Suprapubic skin (tissue), 4 donors: ENCODE measurements at regions not wholly inside any gene's neighbourhood (a gene's known extent, or its start where the extent isn't known, plus 50 kb on each side); places are given as distances from the start of the nearest gene placed in this dataset.

Source experiments
- DNase-seq, 2 donors: peaks; one replicate each; pipeline ENCODE4 v3.0.0-alpha.2; 2019; ENCODE audit warnings: low spot score in 2 of 2
- H3K27ac ChIP-seq: fragments of 200-600 bp; sonication (generic); one replicate; pipeline ENCODE4 v1.5.1; 2019
- H3K27me3 ChIP-seq: fragments of 200-600 bp; sonication (generic); one replicate; pipeline ENCODE4 v1.5.1; 2019
- H3K36me3 ChIP-seq: fragments of 200-600 bp; sonication (generic); one replicate; pipeline ENCODE4 v1.5.1; 2019
- H3K4me1 ChIP-seq: fragments of 200-600 bp; sonication (generic); one replicate; pipeline ENCODE4 v1.5.1; 2019
- H3K4me3 ChIP-seq: fragments of 200-600 bp; sonication (generic); one replicate; pipeline ENCODE4 v1.5.1; 2019; ENCODE audit warnings: mild to moderate bottlenecking
- H3K9me3 ChIP-seq: fragments of 200-600 bp; sonication (generic); one replicate; pipeline ENCODE4 v1.5.1; 2019
- CTCF ChIP-seq, 2 donors: fragments of 200-600 bp in 1 of 2; fragments of 450-650 bp in 1 of 2; sonication (generic) in 1 of 2; IDR thresholded peaks; one replicate each; pipeline ENCODE4 v1.5.1; 2016 to 2019; ENCODE audit warnings: antibody characterized with exemption in 2 of 2, mild to moderate bottlenecking in 1 of 2, moderate library complexity in 1 of 2
- EP300 ChIP-seq: sonication (generic); formaldehyde crosslinking; IDR thresholded peaks from one replicate; pipeline ENCODE4 v1.6.1; 2017; ENCODE audit warnings: antibody characterized with exemption
- POLR2A ChIP-seq, 2 donors: fragments of 450-650 bp; IDR thresholded peaks; one replicate each; pipeline ENCODE4 v1.6.1; 2017; ENCODE audit warnings: antibody characterized with exemption in 2 of 2, mild to moderate bottlenecking in 2 of 2, moderate library complexity in 2 of 2
- POLR2AphosphoS5 ChIP-seq, 3 donors: sonication (generic); formaldehyde crosslinking; IDR thresholded peaks; one replicate each; pipeline ENCODE4 v1.6.1; 2017; ENCODE audit warnings: antibody characterized with exemption in 3 of 3
- WGBS: methylation state at CpG from one replicate; pipeline ENCODE4 v1.1.5; 2018; 5-methylcytosine and 5-hydroxymethylcytosine counted together

- no peaks in the 10 kb centered on the region for H3K36me3 ChIP-seq
- H3K27me3 ChIP-seq: no peaks in the 10 kb centered on the region
- no peak for DNase-seq
- WGBS: 89% methylated on average over 7 of the region's 7 CpGs
- H3K4me3 ChIP-seq: no peak overlapping the region
- TF ChIP-seq CTCF (IDR thresholded peaks at IDR 0.05) (no peak), POLR2AphosphoS5 (IDR thresholded peaks at IDR 0.05) (no peak), POLR2A (IDR thresholded peaks at IDR 0.05) (no peak), EP300 (no peak)
- no peaks in the 10 kb centered on the region for H3K4me1 ChIP-seq
- no peak overlapping the region for H3K27ac ChIP-seq
- no peaks in the 10 kb centered on the region for H3K9me3 ChIP-seq
These were observed 176.5 kb upstream of the FAM3C start for GRCh38 chr7:121572615-121573014.

GRCh38 chr7:121570365-121570764, 174.3 kb upstream of the FAM3C start:
- Histone ChIP-seq H3K4me1 (no peaks in the 10 kb centered on the region), H3K27me3 (no peaks in the 10 kb centered on the region), H3K36me3 (no peaks in the 10 kb centered on the region), H3K27ac (no peak overlapping the region), H3K9me3 (no peaks in the 10 kb centered on the region), H3K4me3 (no peak overlapping the region)
- 88% methylated on average over 3 of the region's 3 CpGs for WGBS
- no peak for DNase-seq
- TF ChIP-seq EP300: no peak

GRCh38 chr7:121563177-121563576, 167.1 kb upstream of the FAM3C start:
- Histone ChIP-seq H3K36me3 (no peaks in the 10 kb centered on the region), H3K4me1 (no peaks in the 10 kb centered on the region), H3K4me3 (no peak overlapping the region), H3K27me3 (no peaks in the 10 kb centered on the region), H3K9me3 (no peaks in the 10 kb centered on the region), H3K27ac (no peak overlapping the region)
- 47% methylated on average over 1 of the region's 1 CpG for WGBS
- no peak for DNase-seq
- TF ChIP-seq POLR2AphosphoS5 (IDR thresholded peaks at IDR 0.05): no peak
- TF ChIP-seq CTCF (IDR thresholded peaks at IDR 0.05): peak in 1 of 2 donors; percentile 29
- no peak for TF ChIP-seq EP300

GRCh38 chr7:121562259-121562658, 166.2 kb upstream of the FAM3C start:
- H3K4me3 ChIP-seq: no peak overlapping the region
- TF ChIP-seq CTCF (IDR thresholded peaks at IDR 0.05) (no peak), EP300 (no peak), POLR2A (IDR thresholded peaks at IDR 0.05) (no peak), POLR2AphosphoS5 (IDR thresholded peaks at IDR 0.05) (no peak)
- DNase-seq: no peak
- WGBS: 98% methylated on average over 1 of the region's 1 CpG
- H3K36me3 ChIP-seq: no peaks in the 10 kb centered on the region
- no peaks in the 10 kb centered on the region for H3K9me3 ChIP-seq
- H3K27me3 ChIP-seq: no peaks in the 10 kb centered on the region
- no peak overlapping the region for H3K27ac ChIP-seq
- H3K4me1 ChIP-seq: no peaks in the 10 kb centered on the region

GRCh38 chr7:121561717-121562116, 165.6 kb upstream of the FAM3C start:
- Histone ChIP-seq H3K4me1 (no peaks in the 10 kb centered on the region), H3K27ac (no peak overlapping the region), H3K36me3 (no peaks in the 10 kb centered on the region), H3K27me3 (no peaks in the 10 kb centered on the region), H3K4me3 (no peak overlapping the region), H3K9me3 (no peaks in the 10 kb centered on the region)
- WGBS: 59% methylated on average over 1 of the region's 1 CpG
- no peak for DNase-seq
- TF ChIP-seq POLR2A (IDR thresholded peaks at IDR 0.05): no peak
- TF ChIP-seq POLR2AphosphoS5 (IDR thresholded peaks at IDR 0.05): no peak
- TF ChIP-seq CTCF (IDR thresholded peaks at IDR 0.05): no peak
- no peak for TF ChIP-seq EP300

- DNase-seq: no peak
- H3K27ac ChIP-seq: no peak overlapping the region
- H3K9me3 ChIP-seq: no peaks in the 10 kb centered on the region
- no peak overlapping the region for H3K4me3 ChIP-seq
- no peaks in the 10 kb centered on the region for H3K4me1 ChIP-seq
- no peaks in the 10 kb centered on the region for H3K27me3 ChIP-seq
- 69% methylated on average over 3 of the region's 3 CpGs for WGBS
- TF ChIP-seq EP300 (no peak), CTCF (IDR thresholded peaks at IDR 0.05) (no peak), POLR2A (IDR thresholded peaks at IDR 0.05) (no peak), POLR2AphosphoS5 (IDR thresholded peaks at IDR 0.05) (no peak)
- H3K36me3 ChIP-seq: no peaks in the 10 kb centered on the region
These were observed 164.3 kb upstream of the FAM3C start for GRCh38 chr7:121560267-121560990.
